G401.6 (cell line): ENCODE measurements at regions not wholly inside any gene's neighbourhood (a gene's known extent, or its start where the extent isn't known, plus 50 kb on each side); places are given as distances from the start of the nearest gene placed in this dataset.

Source experiments
- FAIRE-seq: peaks from 2 replicates; lab custom pipeline; 2012; peaks lifted over from hg19 to GRCh38; lab: Jason Lieb, UNC

- FAIRE-seq = no peak
Observed at GRCh38 chr13:97111756-97112155, 110.4 kb upstream of the MBNL2 start.

GRCh38 chr13:97112446-97113152 lies 109.5 kb upstream of the MBNL2 start:
- no peak for FAIRE-seq

GRCh38 chr13:97113231-97114001 lies 108.7 kb upstream of the MBNL2 start:
- no peak for FAIRE-seq

GRCh38 chr13:97114651-97115050 lies 107.5 kb upstream of the MBNL2 start:
- FAIRE-seq = no peak

GRCh38 chr13:97116754-97117153 lies 105.4 kb upstream of the MBNL2 start:
- FAIRE-seq = no peak

- no peak for FAIRE-seq
Observed at GRCh38 chr13:97117388-97117910, 104.7 kb upstream of the MBNL2 start.

GRCh38 chr13:97119943-97120342 lies 102.2 kb upstream of the MBNL2 start:
- FAIRE-seq = no peak

- FAIRE-seq = no peak
Observed at GRCh38 chr13:97120346-97120745, 101.8 kb upstream of the MBNL2 start.

GRCh38 chr13:97120976-97121375 lies 101.2 kb upstream of the MBNL2 start:
- no peak for FAIRE-seq

GRCh38 chr13:97121894-97122293 lies 100.2 kb upstream of the MBNL2 start:
- FAIRE-seq = no peak

- no peak for FAIRE-seq
Observed at GRCh38 chr13:97122381-97122996, 99.6 kb upstream of the MBNL2 start.

GRCh38 chr13:97124206-97124605 lies 97.9 kb upstream of the MBNL2 start:
- no peak for FAIRE-seq

GRCh38 chr13:97124915-97125809 lies 97.0 kb upstream of the MBNL2 start:
- no peak for FAIRE-seq

- FAIRE-seq = no peak
Observed at GRCh38 chr13:97125810-97126738, 96.1 kb upstream of the MBNL2 start.

- no peak for FAIRE-seq
Observed at GRCh38 chr13:97127842-97128241, 94.3 kb upstream of the MBNL2 start.

GRCh38 chr13:97130190-97130589 lies 91.9 kb upstream of the MBNL2 start:
- FAIRE-seq = no peak

GRCh38 chr13:97131447-97131846 lies 90.7 kb upstream of the MBNL2 start:
- FAIRE-seq = no peak

GRCh38 chr13:97133554-97133953 lies 88.6 kb upstream of the MBNL2 start:
- FAIRE-seq = no peak

GRCh38 chr13:97133955-97134354 lies 88.2 kb upstream of the MBNL2 start:
- FAIRE-seq = no peak

- FAIRE-seq = no peak
Observed at GRCh38 chr13:97134364-97135095, 87.6 kb upstream of the MBNL2 start.
